ENCODE measurements at regions not wholly inside any gene's neighbourhood (a gene's known extent, or its start where the extent isn't known, plus 50 kb on each side); places are given as distances from the start of the nearest gene placed in this dataset.

DNA sequence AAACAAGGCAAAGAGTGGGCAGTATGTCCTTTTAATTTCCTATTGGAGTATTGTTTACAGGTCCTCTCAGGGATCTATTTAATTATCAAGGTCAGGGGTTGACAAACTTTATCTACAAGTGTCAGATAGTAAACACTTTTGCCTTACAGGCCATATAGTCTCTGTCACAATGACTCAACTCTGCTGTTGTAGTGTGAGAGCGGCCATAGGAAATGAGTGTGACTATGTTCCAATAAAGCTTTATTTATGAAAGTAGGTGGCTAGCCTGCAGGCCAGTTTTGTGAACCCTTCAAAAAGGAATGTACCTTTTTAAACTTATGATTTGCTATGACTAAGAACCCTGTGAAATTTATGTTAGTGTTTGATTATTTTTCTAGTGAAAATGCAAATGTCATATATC is 156.1 kb downstream of the GPAT3 start:
- WGBS, 3 donors: 78 to 89% (median 78%) methylated on average over 1 of the region's 1 CpG
- DNase-seq: no peak
- no peak overlapping the region for H3K27ac ChIP-seq (ENCODE audit: low read depth in 1 of 3, low read length in 2 of 3)
- no peaks in the 10 kb centered on the region for H3K27me3 ChIP-seq (ENCODE audit: control insufficient read depth in 3 of 3, insufficient read depth in 3 of 3, low read length in 3 of 3)
- H3K4me1 ChIP-seq (ENCODE audit: control insufficient read depth in 3 of 3, insufficient read depth in 2 of 3, low read depth in 1 of 3, low read length in 2 of 3): no peaks in the 10 kb centered on the region
- H3K4me3 ChIP-seq (ENCODE audit: low read depth in 1 of 3, low read length in 3 of 3): no peak overlapping the region
- H3K36me3 ChIP-seq (ENCODE audit: control insufficient read depth in 3 of 3, insufficient read depth in 2 of 3, low read depth in 1 of 3, low read length in 3 of 3): no peaks in the 10 kb centered on the region
- H3K9me3 ChIP-seq (ENCODE audit: control insufficient read depth in 2 of 2, insufficient read depth in 1 of 2, low read depth in 1 of 2, low read length in 1 of 2): no peaks in the 10 kb centered on the region
- no peak for FAIRE-seq

GRCh38 chr4:83686166-83686565 is 150.3 kb downstream of the GPAT3 start:
- no peaks in the 10 kb centered on the region for H3K4me1 ChIP-seq (ENCODE audit: control insufficient read depth in 3 of 3, insufficient read depth in 2 of 3, low read depth in 1 of 3, low read length in 2 of 3)
- DNase-seq: no peak
- no peaks in the 10 kb centered on the region for H3K9me3 ChIP-seq (ENCODE audit: control insufficient read depth in 2 of 2, insufficient read depth in 1 of 2, low read depth in 1 of 2, low read length in 1 of 2)
- H3K27ac ChIP-seq (ENCODE audit: low read depth in 1 of 3, low read length in 2 of 3): no peak overlapping the region
- no peaks in the 10 kb centered on the region for H3K27me3 ChIP-seq (ENCODE audit: control insufficient read depth in 3 of 3, insufficient read depth in 3 of 3, low read length in 3 of 3)
- 62 to 73% (median 70%) methylated on average over 2 of the region's 2 CpGs for WGBS, 3 donors
- no peak overlapping the region for H3K4me3 ChIP-seq (ENCODE audit: low read depth in 1 of 3, low read length in 3 of 3)
- no peaks in the 10 kb centered on the region for H3K36me3 ChIP-seq (ENCODE audit: control insufficient read depth in 3 of 3, insufficient read depth in 2 of 3, low read depth in 1 of 3, low read length in 3 of 3)
- no peak for FAIRE-seq

GRCh38 chr4:83679692-83680091 is 143.8 kb downstream of the GPAT3 start:
- Histone ChIP-seq H3K4me1 (ENCODE audit: control insufficient read depth in 3 of 3, insufficient read depth in 2 of 3, low read depth in 1 of 3, low read length in 2 of 3) (no peaks in the 10 kb centered on the region), H3K27me3 (ENCODE audit: control insufficient read depth in 3 of 3, insufficient read depth in 3 of 3, low read length in 3 of 3) (peaks cover 0 to 2% (median 0%) of the 10 kb centered on the region in 3 donors), H3K4me3 (ENCODE audit: low read depth in 1 of 3, low read length in 3 of 3) (no peak overlapping the region), H3K9me3 (ENCODE audit: control insufficient read depth in 2 of 2, insufficient read depth in 1 of 2, low read depth in 1 of 2, low read length in 1 of 2) (no peaks in the 10 kb centered on the region), H3K36me3 (ENCODE audit: control insufficient read depth in 3 of 3, insufficient read depth in 2 of 3, low read depth in 1 of 3, low read length in 3 of 3) (no peaks in the 10 kb centered on the region), H3K27ac (ENCODE audit: low read depth in 1 of 3, low read length in 2 of 3) (no peak overlapping the region)
- DNase-seq: no peak
- FAIRE-seq: no peak
- 16 to 48% (median 34%) methylated on average over 1 of the region's 1 CpG for WGBS, 3 donors

DNA sequence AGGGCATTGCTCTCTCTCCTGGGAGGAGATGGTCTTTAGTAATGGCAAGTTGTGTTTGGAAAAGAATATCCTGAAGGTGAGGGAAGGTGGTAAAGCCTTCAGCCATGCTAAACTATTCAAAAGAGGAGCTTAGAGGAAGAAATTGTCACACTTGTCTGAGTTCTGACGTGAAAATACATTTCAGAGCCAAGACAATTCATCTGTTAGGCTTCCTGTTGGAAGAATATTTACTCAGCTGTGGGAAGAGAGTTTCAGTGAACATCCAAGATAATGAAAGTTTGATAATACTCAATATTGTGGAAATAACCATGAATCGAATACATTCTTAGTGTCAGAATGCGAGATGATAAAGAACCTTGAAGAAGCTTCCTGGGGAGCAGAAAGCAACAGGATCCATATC is 143.3 kb downstream of the GPAT3 start:
- no peaks in the 10 kb centered on the region for H3K36me3 ChIP-seq (ENCODE audit: control insufficient read depth in 3 of 3, insufficient read depth in 2 of 3, low read depth in 1 of 3, low read length in 3 of 3)
- no peak overlapping the region for H3K27ac ChIP-seq (ENCODE audit: low read depth in 1 of 3, low read length in 2 of 3)
- H3K4me1 ChIP-seq (ENCODE audit: control insufficient read depth in 3 of 3, insufficient read depth in 2 of 3, low read depth in 1 of 3, low read length in 2 of 3): no peaks in the 10 kb centered on the region
- 66 to 73% (median 69%) methylated on average over 3 of the region's 3 CpGs for WGBS, 3 donors
- H3K4me3 ChIP-seq (ENCODE audit: low read depth in 1 of 3, low read length in 3 of 3): no peak overlapping the region
- H3K9me3 ChIP-seq (ENCODE audit: control insufficient read depth in 2 of 2, insufficient read depth in 1 of 2, low read depth in 1 of 2, low read length in 1 of 2): no peaks in the 10 kb centered on the region
- FAIRE-seq: no peak
- DNase-seq: no peak
- H3K27me3 ChIP-seq (ENCODE audit: control insufficient read depth in 3 of 3, insufficient read depth in 3 of 3, low read length in 3 of 3): peaks cover 0 to 2% (median 0%) of the 10 kb centered on the region in 3 donors

- Histone ChIP-seq H3K27me3 (ENCODE audit: control insufficient read depth in 3 of 3, insufficient read depth in 3 of 3, low read length in 3 of 3) (peaks cover 0 to 2% (median 0%) of the 10 kb centered on the region in 3 donors), H3K4me1 (ENCODE audit: control insufficient read depth in 3 of 3, insufficient read depth in 2 of 3, low read depth in 1 of 3, low read length in 2 of 3) (no peaks in the 10 kb centered on the region), H3K9me3 (ENCODE audit: control insufficient read depth in 2 of 2, insufficient read depth in 1 of 2, low read depth in 1 of 2, low read length in 1 of 2) (no peaks in the 10 kb centered on the region), H3K36me3 (ENCODE audit: control insufficient read depth in 3 of 3, insufficient read depth in 2 of 3, low read depth in 1 of 3, low read length in 3 of 3) (no peaks in the 10 kb centered on the region), H3K4me3 (ENCODE audit: low read depth in 1 of 3, low read length in 3 of 3) (no peak overlapping the region), H3K27ac (ENCODE audit: low read depth in 1 of 3, low read length in 2 of 3) (no peak overlapping the region)
- FAIRE-seq (no peak), DNase-seq (no peak)
- 75 to 88% (median 80%) methylated on average over 3 of the region's 3 CpGs for WGBS, 3 donors
Measured at GRCh38 chr4:83677656-83678055, 141.7 kb downstream of the GPAT3 start.

DNA sequence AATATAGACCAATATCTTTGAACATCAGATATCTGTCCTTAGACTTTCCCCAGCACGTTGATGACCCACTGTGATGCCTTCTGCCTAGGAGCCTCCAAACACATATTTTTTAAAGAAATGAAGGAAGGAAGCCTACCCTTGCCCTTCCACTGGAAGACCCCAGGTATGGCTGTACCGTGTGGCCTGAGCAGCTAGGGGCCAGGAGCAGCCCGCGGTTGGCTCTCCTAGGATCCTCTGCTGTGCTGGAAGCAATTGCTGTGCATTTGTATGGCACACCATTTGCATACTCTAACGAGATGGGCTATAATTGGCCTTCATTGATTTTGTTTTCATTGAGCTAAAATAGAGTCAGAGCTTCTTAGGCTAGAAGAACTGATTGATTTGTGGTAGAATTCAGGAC is 128.8 kb downstream of the GPAT3 start:
- Histone ChIP-seq H3K27me3 (ENCODE audit: control insufficient read depth in 3 of 3, insufficient read depth in 3 of 3, low read length in 3 of 3) (peaks cover 0 to 6% (median 0%) of the 10 kb centered on the region in 3 donors), H3K9me3 (ENCODE audit: control insufficient read depth in 2 of 2, insufficient read depth in 1 of 2, low read depth in 1 of 2, low read length in 1 of 2) (no peaks in the 10 kb centered on the region), H3K4me1 (ENCODE audit: control insufficient read depth in 3 of 3, insufficient read depth in 2 of 3, low read depth in 1 of 3, low read length in 2 of 3) (no peaks in the 10 kb centered on the region), H3K36me3 (ENCODE audit: control insufficient read depth in 3 of 3, insufficient read depth in 2 of 3, low read depth in 1 of 3, low read length in 3 of 3) (no peaks in the 10 kb centered on the region), H3K27ac (ENCODE audit: low read depth in 1 of 3, low read length in 2 of 3) (no peak overlapping the region), H3K4me3 (ENCODE audit: low read depth in 1 of 3, low read length in 3 of 3) (no peak overlapping the region)
- FAIRE-seq (no peak), DNase-seq (no peak)
- 62 to 70% (median 68%) methylated on average over 5 of the region's 5 CpGs for WGBS, 3 donors

DNA sequence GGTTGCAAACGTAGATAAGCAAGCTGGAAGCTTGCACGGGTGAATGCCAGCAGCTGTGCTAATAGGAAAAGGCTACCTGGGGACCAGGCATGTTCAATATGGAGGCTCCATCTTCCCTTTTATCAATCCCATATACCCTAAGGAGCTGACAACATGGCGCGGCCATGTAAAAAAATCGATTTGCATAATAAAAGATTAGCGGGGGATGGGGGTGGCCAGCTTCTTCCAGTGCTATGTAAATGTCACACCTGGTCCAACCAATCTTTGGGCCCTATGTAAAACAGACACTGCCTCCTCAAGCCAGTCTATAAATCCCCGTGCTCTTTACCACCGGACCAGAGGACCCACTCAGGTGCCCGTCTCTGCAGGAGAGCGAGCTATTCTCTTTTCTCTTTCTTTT is 128.2 kb downstream of the GPAT3 start:
- 77 to 84% (median 79%) methylated on average over 10 of the region's 10 CpGs for WGBS, 3 donors
- Histone ChIP-seq H3K9me3 (ENCODE audit: control insufficient read depth in 2 of 2, insufficient read depth in 1 of 2, low read depth in 1 of 2, low read length in 1 of 2) (no peaks in the 10 kb centered on the region), H3K27me3 (ENCODE audit: control insufficient read depth in 3 of 3, insufficient read depth in 3 of 3, low read length in 3 of 3) (peaks cover 0 to 6% (median 0%) of the 10 kb centered on the region in 3 donors), H3K27ac (ENCODE audit: low read depth in 1 of 3, low read length in 2 of 3) (no peak overlapping the region), H3K4me1 (ENCODE audit: control insufficient read depth in 3 of 3, insufficient read depth in 2 of 3, low read depth in 1 of 3, low read length in 2 of 3) (no peaks in the 10 kb centered on the region), H3K36me3 (ENCODE audit: control insufficient read depth in 3 of 3, insufficient read depth in 2 of 3, low read depth in 1 of 3, low read length in 3 of 3) (no peaks in the 10 kb centered on the region), H3K4me3 (ENCODE audit: low read depth in 1 of 3, low read length in 3 of 3) (no peak overlapping the region)
- no peak for DNase-seq
- FAIRE-seq: no peak

DNA sequence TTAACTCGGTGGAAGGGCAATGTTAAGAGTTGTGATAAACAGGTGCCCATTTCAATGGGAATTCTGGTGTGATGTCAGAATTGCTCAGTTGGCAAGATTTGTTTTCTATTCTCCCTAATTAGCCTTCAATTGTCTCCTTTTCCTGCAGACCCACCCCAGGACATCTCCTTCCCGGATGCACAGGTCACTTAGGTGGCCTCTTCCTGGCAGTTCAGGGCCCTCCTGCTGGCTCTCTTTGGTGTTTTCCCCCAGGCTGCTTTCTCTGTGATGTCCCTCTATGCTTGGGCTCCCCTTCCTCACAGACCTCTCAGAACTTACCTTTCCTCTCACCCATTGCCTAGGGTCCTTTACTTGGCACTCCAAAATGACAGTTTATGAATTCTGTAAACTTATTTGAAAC is 126.3 kb downstream of the GPAT3 start:
- no peak overlapping the region for H3K27ac ChIP-seq (ENCODE audit: low read depth in 1 of 3, low read length in 2 of 3)
- 44 to 63% (median 61%) methylated on average over 2 of the region's 2 CpGs for whole genome bisulfite sequencing, 3 donors
- H3K36me3 ChIP-seq (ENCODE audit: control insufficient read depth in 3 of 3, insufficient read depth in 2 of 3, low read depth in 1 of 3, low read length in 3 of 3): no peaks in the 10 kb centered on the region
- DNase-seq (no peak), FAIRE-seq (no peak)
- H3K27me3 ChIP-seq (ENCODE audit: control insufficient read depth in 3 of 3, insufficient read depth in 3 of 3, low read length in 3 of 3): peaks cover 0 to 8% (median 0%) of the 10 kb centered on the region in 3 donors
- peaks cover 0 to 5% of the 10 kb centered on the region in 2 donors for H3K9me3 ChIP-seq (ENCODE audit: control insufficient read depth in 2 of 2, insufficient read depth in 1 of 2, low read depth in 1 of 2, low read length in 1 of 2)
- no peaks in the 10 kb centered on the region for H3K4me1 ChIP-seq (ENCODE audit: control insufficient read depth in 3 of 3, insufficient read depth in 2 of 3, low read depth in 1 of 3, low read length in 2 of 3)
- no peak overlapping the region for H3K4me3 ChIP-seq (ENCODE audit: low read depth in 1 of 3, low read length in 3 of 3)

GRCh38 chr4:83661359-83661758 is 125.5 kb downstream of the GPAT3 start:
- no peak overlapping the region for H3K4me3 ChIP-seq (ENCODE audit: low read depth in 1 of 3, low read length in 3 of 3)
- no peak overlapping the region for H3K27ac ChIP-seq (ENCODE audit: low read depth in 1 of 3, low read length in 2 of 3)
- H3K4me1 ChIP-seq (ENCODE audit: control insufficient read depth in 3 of 3, insufficient read depth in 2 of 3, low read depth in 1 of 3, low read length in 2 of 3): no peaks in the 10 kb centered on the region
- peaks cover 0 to 5% of the 10 kb centered on the region in 2 donors for H3K9me3 ChIP-seq (ENCODE audit: control insufficient read depth in 2 of 2, insufficient read depth in 1 of 2, low read depth in 1 of 2, low read length in 1 of 2)
- FAIRE-seq (no peak), DNase-seq (no peak)
- WGBS, 3 donors: 55 to 74% (median 69%) methylated on average over 2 of the region's 2 CpGs
- peaks cover 0 to 6% (median 0%) of the 10 kb centered on the region in 3 donors for H3K27me3 ChIP-seq (ENCODE audit: control insufficient read depth in 3 of 3, insufficient read depth in 3 of 3, low read length in 3 of 3)
- H3K36me3 ChIP-seq (ENCODE audit: control insufficient read depth in 3 of 3, insufficient read depth in 2 of 3, low read depth in 1 of 3, low read length in 3 of 3): no peaks in the 10 kb centered on the region
